HepG2 (cell line): ENCODE measurements at regions not wholly inside any gene's neighbourhood (a gene's known extent, or its start where the extent isn't known, plus 50 kb on each side); places are given as distances from the start of the nearest gene placed in this dataset.

Experiments
- ATAC-seq: fragments of 200-7000 bp; cut with Tn5 transposase; 3 replicates; pipeline ENCODE4 v1.9.1; 2020; ENCODE audit warnings: mild to moderate bottlenecking, moderate library complexity
- BruUV-seq: library from RNA; stranded (reverse); fragments of 400-500 nt; replicated peaks from 2 replicates; lab custom pipeline; 2021; lab: Mats Ljungman, UMichigan
- CTCF ChIA-PET: fragments of 300-600 bp; formaldehyde crosslinking; extraction: SDS; loops from one replicate; lab custom pipeline; 2021; ENCODE audit warnings: low total read pairs, inconsistent platforms, low intra/inter-chr PET ratio; lab: Yijun Ruan, JAX
- POLR2A ChIA-PET: fragments of 350-600 bp; sonication (Branson Sonifier 250); formaldehyde crosslinking; loops from one replicate; lab custom pipeline; 2020; ENCODE audit warnings: antibody characterized with exemption, inconsistent platforms; lab: Yijun Ruan, JAX
- DNase-seq: peaks from one replicate; pipeline ENCODE4 v3.0.0-alpha.2; 2015; ENCODE audit warnings: low spot score
- FAIRE-seq: peaks from 3 replicates; lab custom pipeline; 2011; peaks lifted over from hg19 to GRCh38; lab: Jason Lieb, UNC
- H2AFZ ChIP-seq: one replicate; pipeline ENCODE4 v1.6.1; 2011; ENCODE audit warnings: low read length, inconsistent platforms
- H3K27ac ChIP-seq: fragments of 300-600 bp; 3 replicates; pipeline ENCODE4 v1.8.0; 2011; ENCODE audit warnings: mixed run types, mild to moderate bottlenecking, mixed read lengths, low read length, inconsistent platforms; ENCODE audit not compliant: insufficient read depth; ENCODE audit errors: extremely low read length
- H3K27me3 ChIP-seq, 2 experiments: fragments of 200-600 bp in 1 of 2; 2 replicates in 1 of 2; 3 replicates in 1 of 2; pipeline versions ENCODE4 v1.6.0 to v1.8.0; 2011; ENCODE audit warnings: low read length in 2 of 2, mild to moderate bottlenecking in 2 of 2, moderate library complexity in 2 of 2, inconsistent platforms in 1 of 2; ENCODE audit not compliant: insufficient read depth in 2 of 2, control insufficient read depth in 1 of 2
- H3K36me3 ChIP-seq, 2 experiments: fragments of 200-600 bp in 1 of 2; replicated peaks in 1 of 2; 2 replicates in 1 of 2; 3 replicates in 1 of 2; pipeline versions ENCODE4 v1.5.1 to v1.8.0; 2011; ENCODE audit warnings: low read length in 2 of 2, inconsistent platforms in 1 of 2; ENCODE audit not compliant: insufficient read depth in 2 of 2, control insufficient read depth in 1 of 2
- H3K4me1 ChIP-seq: 2 replicates; pipeline ENCODE4 v1.5.1; 2012; ENCODE audit warnings: low read length, inconsistent platforms; ENCODE audit not compliant: insufficient read depth
- H3K4me2 ChIP-seq: 2 replicates; pipeline ENCODE4 v1.6.0; 2011; ENCODE audit warnings: low read depth, low read length, inconsistent platforms
- H3K4me3 ChIP-seq, 3 experiments: fragments of 200-600 bp in 1 of 3; sonication (generic), shearing (Covaris generic) in 1 of 3; replicated peaks in 1 of 3; 2 replicates each; pipeline ENCODE4 v1.5.1; 2011 to 2016; ENCODE audit warnings: low read length in 3 of 3, inconsistent platforms in 2 of 3, low read depth in 2 of 3, mild to moderate bottlenecking in 2 of 3, control low read depth in 1 of 3, mixed read lengths in 1 of 3; ENCODE audit not compliant: insufficient read depth in 1 of 3
- H3K79me2 ChIP-seq: one replicate; pipeline ENCODE4 v1.6.1; 2011; ENCODE audit warnings: low read length, inconsistent platforms; ENCODE audit not compliant: insufficient read depth
- H3K9ac ChIP-seq: 2 replicates; pipeline ENCODE4 v1.6.0; 2011; ENCODE audit warnings: mild to moderate bottlenecking, low read depth, low read length, inconsistent platforms; ENCODE audit not compliant: insufficient read depth
- H3K9me3 ChIP-seq: 2 replicates; pipeline ENCODE4 v1.5.1; 2012; ENCODE audit warnings: mild to moderate bottlenecking, low read length
- H4K20me1 ChIP-seq: 2 replicates; pipeline ENCODE4 v1.6.0; 2011; ENCODE audit warnings: inconsistent platforms, mild to moderate bottlenecking, low read length, moderate library complexity; ENCODE audit not compliant: insufficient read depth
- ARID5B ChIP-seq: IDR thresholded peaks from 2 replicates; pipeline ENCODE4 v1.4.0; 2020; ENCODE audit warnings: mild to moderate bottlenecking, missing genetic modification reagents
- ATF6 ChIP-seq: sonication (generic); formaldehyde crosslinking; conservative IDR thresholded peaks from 2 replicates; pipeline ENCODE4 v1.4.0; 2020; ENCODE audit warnings: missing genetic modification reagents
- ATF7 ChIP-seq, 2 experiments: fragments of 450-650 bp in 1 of 2; sonication (generic) in 1 of 2; formaldehyde crosslinking in 1 of 2; IDR thresholded peaks; 2 replicates each; pipeline versions ENCODE4 v1.4.0 to v1.6.1; 2016 to 2020; ENCODE audit warnings: antibody characterized with exemption in 1 of 2, mild to moderate bottlenecking in 1 of 2, missing genetic modification reagents in 1 of 2
- CREB3 ChIP-seq: sonication (generic); formaldehyde crosslinking; IDR thresholded peaks from 2 replicates; pipeline ENCODE4 v1.5.0; 2020; ENCODE audit warnings: missing genetic modification reagents
- DRAP1 ChIP-seq: IDR thresholded peaks from 2 replicates; pipeline ENCODE4 v1.6.1; 2016; ENCODE audit warnings: missing genetic modification reagents, missing compliant biosample characterization
- HINFP ChIP-seq: sonication (generic); formaldehyde crosslinking; IDR thresholded peaks from 2 replicates; pipeline ENCODE4 v1.4.0; 2020; ENCODE audit warnings: low read depth, mild to moderate bottlenecking, missing genetic modification reagents
- MEIS1 ChIP-seq: sonication (generic); formaldehyde crosslinking; IDR thresholded peaks from 2 replicates; pipeline ENCODE4 v1.9.0; 2021; ENCODE audit warnings: mild to moderate bottlenecking, missing genetic modification reagents, moderate library complexity, borderline replicate concordance
- PHB2 ChIP-seq: fragments of 450-650 bp; IDR thresholded peaks from 2 replicates; pipeline ENCODE4 v1.6.1; 2018; ENCODE audit not compliant: partially characterized antibody
- RNF2 ChIP-seq: fragments of 450-650 bp; conservative IDR thresholded peaks from 2 replicates; pipeline ENCODE4 v1.6.1; 2016; ENCODE audit warnings: low read depth
- SMC3 ChIP-seq: IDR thresholded peaks from 2 replicates; pipeline ENCODE4 v1.6.1; 2011; ENCODE audit warnings: low read length, improper control_type of control experiment
- ZBTB7B ChIP-seq: sonication (generic); formaldehyde crosslinking; IDR thresholded peaks from 2 replicates; pipeline ENCODE4 v1.4.0; 2020; ENCODE audit warnings: missing genetic modification reagents
- ZNF432 ChIP-seq: sonication (generic); formaldehyde crosslinking; IDR thresholded peaks from 2 replicates; pipeline ENCODE4 v1.5.0; 2020; ENCODE audit warnings: missing genetic modification reagents, mild to moderate bottlenecking, borderline replicate concordance
- ZNF44 ChIP-seq: sonication (generic); formaldehyde crosslinking; IDR thresholded peaks from 2 replicates; pipeline ENCODE4 v1.5.1; 2020; ENCODE audit warnings: mild to moderate bottlenecking, missing genetic modification reagents
- ZNF484 ChIP-seq: sonication (generic); formaldehyde crosslinking; IDR thresholded peaks from 2 replicates; pipeline ENCODE4 v1.5.1; 2020; ENCODE audit warnings: mild to moderate bottlenecking, low read depth, missing genetic modification reagents, borderline replicate concordance
- WGBS: methylation state at CpG from one replicate; pipeline ENCODE4 v1.1.6; 2017; ENCODE audit warnings: low lambda C conversion rate; 5-methylcytosine and 5-hydroxymethylcytosine counted together
- in situ Hi-C: cut with HindIII; loops from 2 replicates; pipeline ENCODE4 v1.10.0; 2017; ENCODE audit warnings: low pct_unique_long_range_greater_than_20kb; ENCODE audit not compliant: extremely low pct_ligation_motif_present
- intact Hi-C: fragments of 100-400 bp; cut with micrococcal nuclease; formaldehyde crosslinking; loops from one replicate; pipeline ENCODE4 v1.10.0; 2022; ENCODE audit not compliant: unreplicated experiment

GRCh38 chr13:106859533-106859904, 291.6 kb upstream of the ARGLU1 start (continued):
- TF ChIP-seq ARID5B (CRISPR knock-in tag): no peak
- no peak for TF ChIP-seq ZNF432 (CRISPR knock-in tag)
- no peak for TF ChIP-seq ZBTB7B (CRISPR knock-in tag)
- TF ChIP-seq RNF2: no peak
- TF ChIP-seq ZNF484 (CRISPR knock-in tag): no peak
- TF ChIP-seq, all 625 proteins: peak for 0

- H3K4me3 ChIP-seq: no peak overlapping the region
- no peaks in the 10 kb centered on the region for H3K9me3 ChIP-seq
- H3K4me2 ChIP-seq: no peak overlapping the region
- in situ Hi-C loops: no loop called here
- no peaks in the 10 kb centered on the region for H3K79me2 ChIP-seq
- H2AFZ ChIP-seq: no peak overlapping the region
- ATAC-seq: no peak
- ChIA-PET CTCF (no interaction called here), POLR2A (no interaction called here)
- H3K36me3 ChIP-seq: no peaks in the 10 kb centered on the region
- no peak for FAIRE-seq
- intact Hi-C loops: no loop called here
- no peak overlapping the region for H3K27ac ChIP-seq
- H3K27me3 ChIP-seq: no peaks in the 10 kb centered on the region
- no peaks in the 10 kb centered on the region for H4K20me1 ChIP-seq
- BruUV-seq: no TSS peak
- H3K9ac ChIP-seq: no peak overlapping the region
- WGBS: 21% methylated on average over 12 of the region's 12 CpGs
- no peaks in the 10 kb centered on the region for H3K4me1 ChIP-seq
- no peak for TF ChIP-seq ATF7 (IDR thresholded peaks at IDR 0.05)
- no peak for TF ChIP-seq ATF7 (CRISPR knock-in tag; IDR thresholded peaks at IDR 0.05)
- TF ChIP-seq HINFP: no peak
- TF ChIP-seq PHB2: no peak
- no peak for TF ChIP-seq SMC3
- TF ChIP-seq CREB3: no peak
- no peak for TF ChIP-seq DRAP1
- TF ChIP-seq MEIS1 (CRISPR knock-in tag): no peak
- TF ChIP-seq ZNF44 (CRISPR knock-in tag): no peak
- no peak for TF ChIP-seq ATF6 (CRISPR knock-in tag)
- DNase-seq: no peak
These were observed 291.1 kb upstream of the ARGLU1 start for GRCh38 chr13:106858903-106859532.
